HS-5 (cell line): ENCODE measurements at regions not wholly inside any gene's neighbourhood (a gene's known extent, or its start where the extent isn't known, plus 50 kb on each side); places are given as distances from the start of the nearest gene placed in this dataset.
"Not testable (repeated sequence)": the region's sequence is repeated elsewhere in the genome, so short reads cannot be mapped to it uniquely, and the experiment has no call there.

Experiments
- DNase-seq: peaks from one replicate; pipeline ENCODE4 v3.0.0-alpha.2; 2012; ENCODE audit warnings: low read depth

GRCh38 chr1:88296227-88296626 lies 387.8 kb upstream of the PKN2 start:
- DNase-seq, result no peak

GRCh38 chr1:88296642-88297041 lies 387.4 kb upstream of the PKN2 start:
- DNase-seq, result no peak

GRCh38 chr1:88298506-88298905 lies 385.6 kb upstream of the PKN2 start:
- no peak for DNase-seq

GRCh38 chr1:88300752-88301263 lies 383.3 kb upstream of the PKN2 start:
- no peak for DNase-seq

- DNase-seq, result no peak
Observed at GRCh38 chr1:88302843-88303486, 381.1 kb upstream of the PKN2 start.

GRCh38 chr1:88311265-88311664 lies 372.8 kb upstream of the PKN2 start:
- no peak for DNase-seq

- DNase-seq, result no peak
Observed at GRCh38 chr1:88311907-88312306, 372.2 kb upstream of the PKN2 start.

- DNase-seq, result no peak
Observed at GRCh38 chr1:88317396-88317795, 366.7 kb upstream of the PKN2 start.

GRCh38 chr1:88318740-88319139 lies 365.3 kb upstream of the PKN2 start:
- no peak for DNase-seq

GRCh38 chr1:88320291-88320690 lies 363.8 kb upstream of the PKN2 start:
- no peak for DNase-seq

GRCh38 chr1:88321706-88322105 lies 362.4 kb upstream of the PKN2 start:
- no peak for DNase-seq

- no peak for DNase-seq
Observed at GRCh38 chr1:88324899-88325298, 359.2 kb upstream of the PKN2 start.

GRCh38 chr1:88327391-88328267 lies 356.4 kb upstream of the PKN2 start:
- peak; percentile 75 for DNase-seq

- DNase-seq, result no peak
Observed at GRCh38 chr1:88330201-88330600, 353.9 kb upstream of the PKN2 start.

- DNase-seq, result no peak
Observed at GRCh38 chr1:88333086-88333695, 350.9 kb upstream of the PKN2 start.

- DNase-seq, result no peak
Observed at GRCh38 chr1:88341447-88341846, 342.6 kb upstream of the PKN2 start.

- not testable (repeated sequence) for DNase-seq
Observed at GRCh38 chr1:88342081-88342480, 342.0 kb upstream of the PKN2 start.

GRCh38 chr1:88350648-88351047 lies 333.4 kb upstream of the PKN2 start:
- no peak for DNase-seq

GRCh38 chr1:88351960-88352359 lies 332.1 kb upstream of the PKN2 start:
- no peak for DNase-seq

- DNase-seq, result no peak
Observed at GRCh38 chr1:88354256-88354655, 329.8 kb upstream of the PKN2 start.

- no peak for DNase-seq
Observed at GRCh38 chr1:88357729-88358128, 326.3 kb upstream of the PKN2 start.

GRCh38 chr1:88371436-88372023 lies 312.5 kb upstream of the PKN2 start:
- peak; percentile 13 for DNase-seq

- DNase-seq, result no peak
Observed at GRCh38 chr1:88375977-88376376, 308.1 kb upstream of the PKN2 start.
